K562 (cell line): ENCODE measurements at regions not wholly inside any gene's neighbourhood (a gene's known extent, or its start where the extent isn't known, plus 50 kb on each side); places are given as distances from the start of the nearest gene placed in this dataset.

Experiments used
- ATAC-seq: fragments of 200-7000 bp; cut with Tn5 transposase; 3 replicates; pipeline ENCODE4 v1.9.1; 2020; ENCODE audit warnings: moderate library complexity
- BruUV-seq: library from RNA; stranded (reverse); fragments of 400-500 nt; replicated peaks from 2 replicates; lab custom pipeline; 2021; lab: Mats Ljungman, UMichigan
- CTCF ChIA-PET: fragments of 300-600 bp; formaldehyde crosslinking; extraction: SDS; loops from one replicate; lab custom pipeline; 2021; ENCODE audit warnings: low intra/inter-chr PET ratio; lab: Yijun Ruan, JAX
- POLR2A ChIA-PET: fragments of 300-600, 350-650 bp; sonication (Branson Sonifier 250); formaldehyde crosslinking; extraction: SDS; loops from one replicate; lab custom pipeline; 2021; ENCODE audit warnings: antibody characterized with exemption, inconsistent platforms; lab: Yijun Ruan, JAX
- DNase-seq, 4 experiments: peaks; one replicate each; pipeline versions ENCODE4 v3.0.0 to v3.0.0-alpha.2; 2011 to 2018; ENCODE audit warnings: low spot score in 3 of 4, mixed read lengths in 3 of 4; ENCODE audit errors: extremely low read depth in 1 of 4
- FAIRE-seq: peaks from 2 replicates; lab custom pipeline; 2011; peaks lifted over from hg19 to GRCh38; lab: Jason Lieb, UNC
- H2AFZ ChIP-seq: 2 replicates; pipeline ENCODE4 v1.6.0; 2011; ENCODE audit warnings: low read depth, low read length, control low read depth, inconsistent platforms
- H3K27ac ChIP-seq: fragments of 200-600 bp; 3 replicates; pipeline ENCODE4 v1.8.0; 2011; ENCODE audit warnings: low read depth, mild to moderate bottlenecking, control low read depth, inconsistent platforms, low read length, moderate library complexity, mixed read lengths; ENCODE audit errors: extremely low read depth
- H3K27me3 ChIP-seq, 2 experiments: fragments of 300-600 bp in 1 of 2; 2 replicates in 1 of 2; 3 replicates in 1 of 2; pipeline versions ENCODE4 v1.6.0 to v1.8.0; 2011; ENCODE audit warnings: inconsistent platforms in 2 of 2, low read length in 2 of 2, mild to moderate bottlenecking in 1 of 2, mixed read lengths in 1 of 2, moderate library complexity in 1 of 2; ENCODE audit not compliant: control insufficient read depth in 2 of 2, insufficient read depth in 2 of 2
- H3K36me3 ChIP-seq: fragments of 300-600 bp; 3 replicates; pipeline ENCODE4 v1.8.0; 2011; ENCODE audit warnings: mild to moderate bottlenecking, low read length, inconsistent platforms; ENCODE audit not compliant: control insufficient read depth, insufficient read depth
- H3K4me1 ChIP-seq, 2 experiments: fragments of 200-600 bp in 1 of 2; replicated peaks in 1 of 2; 2 replicates in 1 of 2; 3 replicates in 1 of 2; pipeline versions ENCODE4 v1.5.1 to v1.8.0; 2011; ENCODE audit warnings: inconsistent platforms in 2 of 2, low read length in 2 of 2, mild to moderate bottlenecking in 1 of 2, mixed read lengths in 1 of 2, moderate library complexity in 1 of 2; ENCODE audit not compliant: control insufficient read depth in 2 of 2, insufficient read depth in 2 of 2
- H3K4me2 ChIP-seq: 2 replicates; pipeline ENCODE4 v1.6.1; 2011; ENCODE audit warnings: low read length, control low read depth, inconsistent platforms, mixed read lengths; ENCODE audit not compliant: insufficient read depth
- H3K4me3 ChIP-seq: fragments of 200-600 bp; sonication (generic), shearing (Covaris generic); 2 replicates; pipeline ENCODE4 v1.5.1; 2016; ENCODE audit warnings: control low read depth, inconsistent platforms
- H3K79me2 ChIP-seq: fragments of 200-600 bp; 3 replicates; pipeline ENCODE4 v1.8.0; 2011; ENCODE audit warnings: low read length, inconsistent platforms; ENCODE audit not compliant: control insufficient read depth, insufficient read depth
- H3K9ac ChIP-seq, 2 experiments: 2 replicates each; pipeline versions ENCODE4 v1.6.0 to v1.6.1; 2011; ENCODE audit warnings: low read depth in 2 of 2, low read length in 2 of 2, control low read depth in 1 of 2, inconsistent platforms in 1 of 2, mild to moderate bottlenecking in 1 of 2, mixed read lengths in 1 of 2; ENCODE audit not compliant: insufficient read depth in 1 of 2
- H3K9me1 ChIP-seq: one replicate; pipeline ENCODE4 v1.6.0; 2011; ENCODE audit warnings: inconsistent platforms, mild to moderate bottlenecking, low read length, moderate library complexity; ENCODE audit not compliant: control insufficient read depth, insufficient read depth
- H3K9me3 ChIP-seq: replicated peaks from 2 replicates; pipeline ENCODE4 v1.5.1; 2011; ENCODE audit warnings: low read depth, low read length, inconsistent platforms; ENCODE audit not compliant: control insufficient read depth, insufficient read depth
- H4K20me1 ChIP-seq: replicated peaks from 2 replicates; pipeline ENCODE4 v1.6.1; 2011; ENCODE audit warnings: low read length, inconsistent platforms, mixed read lengths; ENCODE audit not compliant: control insufficient read depth, insufficient read depth
- CCAR2 ChIP-seq: fragments of 200-400 bp; formaldehyde crosslinking; IDR thresholded peaks from 2 replicates; pipeline ENCODE4 v1.6.1; 2017; ENCODE audit warnings: mild to moderate bottlenecking, low read depth, low read length
- CCNT2 ChIP-seq: IDR thresholded peaks from 2 replicates; pipeline ENCODE4 v1.6.1; 2011; ENCODE audit warnings: borderline replicate concordance, low read depth, mild to moderate bottlenecking, moderate library complexity, mixed read lengths, low read length; ENCODE audit not compliant: insufficient read length; ENCODE audit errors: extremely low read depth
- DPF2 ChIP-seq: fragments of 450-650 bp; IDR thresholded peaks from 2 replicates; pipeline ENCODE4 v1.6.1; 2016
- ID3 ChIP-seq, 2 experiments: fragments of 250-450 bp in 1 of 2; fragments of 450-650 bp in 1 of 2; sonication (Bioruptor Pico) in 1 of 2; IDR thresholded peaks; 2 replicates each; pipeline versions ENCODE4 v1.6.1 to v1.8.0; 2016 to 2021; ENCODE audit warnings: mild to moderate bottlenecking in 2 of 2, moderate library complexity in 2 of 2, missing compliant biosample characterization in 1 of 2, missing genetic modification characterization in 1 of 2
- LEF1 ChIP-seq: fragments of 450-650 bp; IDR thresholded peaks from 2 replicates; pipeline ENCODE4 v1.6.1; 2016; ENCODE audit warnings: mild to moderate bottlenecking
- PBX2 ChIP-seq, 2 experiments: IDR thresholded peaks in 1 of 2; conservative IDR thresholded peaks in 1 of 2; 2 replicates each; pipeline ENCODE4 v1.6.1; 2016; ENCODE audit warnings: low read depth in 2 of 2, mild to moderate bottlenecking in 1 of 2, missing compliant biosample characterization in 1 of 2, missing genetic modification characterization in 1 of 2, moderate library complexity in 1 of 2
- PCBP1 ChIP-seq: fragments of 200-400 bp; formaldehyde crosslinking; IDR thresholded peaks from 2 replicates; pipeline ENCODE4 v1.6.1; 2018; ENCODE audit warnings: mild to moderate bottlenecking, low read depth, low read length; ENCODE audit not compliant: poor library complexity, severe bottlenecking
- RFX1 ChIP-seq: fragments of 450-650 bp; IDR thresholded peaks from 2 replicates; pipeline ENCODE4 v1.6.1; 2016; ENCODE audit warnings: mild to moderate bottlenecking, moderate library complexity
- SMARCA4 ChIP-seq: fragments of 450-650 bp; IDR thresholded peaks from 2 replicates; pipeline ENCODE4 v1.6.1; 2016
- SMARCE1 ChIP-seq: fragments of 450-650 bp; IDR thresholded peaks from 2 replicates; pipeline ENCODE4 v1.7.1; 2016; ENCODE audit warnings: mild to moderate bottlenecking
- ZNF551 ChIP-seq: fragments of 250-450 bp; sonication (Bioruptor Pico); IDR thresholded peaks from 2 replicates; pipeline ENCODE4 v1.5.0; 2021; ENCODE audit warnings: mild to moderate bottlenecking, moderate library complexity
- WGBS: fragments of 100-300 bp; shearing (Covaris generic); methylation state at CpG from one replicate; pipeline ENCODE4 v1.1.6; 2016; ENCODE audit warnings: low coverage, mixed read lengths; ENCODE audit not compliant: insufficient coverage; ENCODE audit errors: missing lambda C conversion rate; 5-methylcytosine and 5-hydroxymethylcytosine counted together
- in situ Hi-C: fragments of 300-500 bp; cut with MboI; formaldehyde crosslinking; loops from 4 replicates; pipeline ENCODE4 v1.15.0; 2018; ENCODE audit warnings: inconsistent platforms, mixed read lengths
- intact Hi-C: fragments of 100-400 bp; cut with micrococcal nuclease; formaldehyde crosslinking; loops from 2 replicates; pipeline ENCODE4 v1.14.2; 2022
- TF ChIP-seq, protein P1 (sequence below): fragments of 450-650 bp; IDR thresholded peaks from 2 replicates; pipeline ENCODE4 v1.6.1; 2014; ENCODE audit warnings: low read depth, mild to moderate bottlenecking, moderate library complexity, borderline replicate concordance

- in situ Hi-C loops: no loop called here
- H3K36me3 ChIP-seq: no peaks in the 10 kb centered on the region
- no peak for ATAC-seq
- H3K27ac ChIP-seq: no peak overlapping the region
- CTCF ChIA-PET: no interaction called here
- H3K4me2 ChIP-seq: no peak overlapping the region
- peaks cover 14% of the 10 kb centered on the region; the same call in 2 of the 3 replicates for H3K79me2 ChIP-seq
- H3K9me1 ChIP-seq: no peaks in the 10 kb centered on the region
- BruUV-seq: no TSS peak
- no peak for DNase-seq
- POLR2A ChIA-PET: no interaction called here
- H3K4me1 ChIP-seq: no peaks in the 10 kb centered on the region; a peak in 2 of 5 replicates
- intact Hi-C loops: no loop called here
- FAIRE-seq: no peak
- no peaks in the 10 kb centered on the region for H3K9me3 ChIP-seq
- no peak overlapping the region for H3K9ac ChIP-seq
- no peaks in the 10 kb centered on the region for H4K20me1 ChIP-seq
- H3K27me3 ChIP-seq: no peaks in the 10 kb centered on the region
- TF ChIP-seq DPF2 (no peak), CCNT2 (no peak), ID3 (CRISPR knock-in tag; IDR thresholded peaks at IDR 0.05) (no peak), ID3 (tag; IDR thresholded peaks at IDR 0.05) (peak; percentile 66; the same call in 1 of the 2 replicates)
- TF ChIP-seq, all 486 proteins: peak for 1
- H3K4me3 ChIP-seq: no peak overlapping the region
- H2AFZ ChIP-seq: no peak overlapping the region
Observed at GRCh38 chr7:10568891-10569290, 404.8 kb upstream of the PHF14 start.

- in situ Hi-C loops: no loop called here
- H3K4me1 ChIP-seq: no peaks in the 10 kb centered on the region; a peak in 3 of 5 replicates
- H3K4me3 ChIP-seq: no peak overlapping the region
- H3K9me1 ChIP-seq: no peaks in the 10 kb centered on the region
- H3K9me3 ChIP-seq: no peaks in the 10 kb centered on the region
- no peak overlapping the region for H3K9ac ChIP-seq
- H3K4me2 ChIP-seq: no peak overlapping the region
- DNase-seq: no peak
- BruUV-seq: no TSS peak
- no peak for FAIRE-seq
- ChIA-PET CTCF (no interaction called here), POLR2A (no interaction called here)
- H2AFZ ChIP-seq: no peak overlapping the region
- H3K27me3 ChIP-seq: no peaks in the 10 kb centered on the region
- intact Hi-C loops: no loop called here
- 13% methylated on average over 1 of the region's 1 CpG for WGBS
- no peaks in the 10 kb centered on the region for H3K36me3 ChIP-seq
- no peak for ATAC-seq
- H4K20me1 ChIP-seq: no peaks in the 10 kb centered on the region
- H3K79me2 ChIP-seq: 0 out of 3 replicates have a peak, but pooled peaks cover 3% of the 10 kb centered on the region
- no peak overlapping the region for H3K27ac ChIP-seq
- no peak for TF ChIP-seq PBX2 (CRISPR knock-in tag; IDR thresholded peaks at IDR 0.05; ENCODE audit: low read depth)
- TF ChIP-seq PBX2 (tag; conservative IDR thresholded peaks at IDR 0.05; ENCODE audit: low read depth): peak; percentile 45
- peak; percentile 32; the same call in 1 of the 2 replicates for TF ChIP-seq SMARCE1
- TF ChIP-seq LEF1: no peak
- TF ChIP-seq, protein P1, sequence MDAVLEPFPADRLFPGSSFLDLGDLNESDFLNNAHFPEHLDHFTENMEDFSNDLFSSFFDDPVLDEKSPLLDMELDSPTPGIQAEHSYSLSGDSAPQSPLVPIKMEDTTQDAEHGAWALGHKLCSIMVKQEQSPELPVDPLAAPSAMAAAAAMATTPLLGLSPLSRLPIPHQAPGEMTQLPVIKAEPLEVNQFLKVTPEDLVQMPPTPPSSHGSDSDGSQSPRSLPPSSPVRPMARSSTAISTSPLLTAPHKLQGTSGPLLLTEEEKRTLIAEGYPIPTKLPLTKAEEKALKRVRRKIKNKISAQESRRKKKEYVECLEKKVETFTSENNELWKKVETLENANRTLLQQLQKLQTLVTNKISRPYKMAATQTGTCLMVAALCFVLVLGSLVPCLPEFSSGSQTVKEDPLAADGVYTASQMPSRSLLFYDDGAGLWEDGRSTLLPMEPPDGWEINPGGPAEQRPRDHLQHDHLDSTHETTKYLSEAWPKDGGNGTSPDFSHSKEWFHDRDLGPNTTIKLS: no peak
- no peak for TF ChIP-seq PCBP1
- TF ChIP-seq RFX1: peak; percentile 44
- no peak for TF ChIP-seq SMARCA4
- TF ChIP-seq CCAR2: no peak
- TF ChIP-seq ZNF551 (CRISPR knock-in tag): no peak
Observed at GRCh38 chr7:10571759-10572158, 401.9 kb upstream of the PHF14 start.
